CD4-positive, alpha-beta T cell treated with Interleukin-12 subunit alpha and Interleukin-12 subunit beta, for 1 hour (primary cell): ENCODE measurements at regions not wholly inside any gene's neighbourhood (a gene's known extent, or its start where the extent isn't known, plus 50 kb on each side); places are given as distances from the start of the nearest gene placed in this dataset.

ENCODE experiments used
- DNase-seq: peaks from one replicate; pipeline ENCODE4 v3.0.0-alpha.2; 2020

DNA sequence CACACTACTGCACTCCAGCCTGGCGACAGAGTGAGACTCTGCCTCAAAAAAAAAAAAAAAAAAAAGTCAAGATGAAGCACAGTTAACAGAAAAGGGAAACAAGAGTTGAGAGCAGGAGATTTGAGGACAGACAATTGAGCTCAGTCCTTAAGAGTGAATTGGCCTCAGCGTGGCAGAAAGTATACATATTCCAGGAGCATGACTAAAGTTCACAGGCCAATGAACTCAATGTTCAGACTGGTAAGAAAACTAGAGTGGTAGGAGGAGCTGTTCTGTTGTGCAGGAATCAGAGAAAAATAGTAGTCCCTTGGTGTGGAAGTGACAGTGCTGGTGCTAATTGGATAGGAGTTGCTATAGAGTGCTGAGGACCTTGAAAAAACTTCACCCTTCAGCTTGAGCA is 60.0 kb downstream of the NRN1 start:
- DNase-seq = no peak

DNA sequence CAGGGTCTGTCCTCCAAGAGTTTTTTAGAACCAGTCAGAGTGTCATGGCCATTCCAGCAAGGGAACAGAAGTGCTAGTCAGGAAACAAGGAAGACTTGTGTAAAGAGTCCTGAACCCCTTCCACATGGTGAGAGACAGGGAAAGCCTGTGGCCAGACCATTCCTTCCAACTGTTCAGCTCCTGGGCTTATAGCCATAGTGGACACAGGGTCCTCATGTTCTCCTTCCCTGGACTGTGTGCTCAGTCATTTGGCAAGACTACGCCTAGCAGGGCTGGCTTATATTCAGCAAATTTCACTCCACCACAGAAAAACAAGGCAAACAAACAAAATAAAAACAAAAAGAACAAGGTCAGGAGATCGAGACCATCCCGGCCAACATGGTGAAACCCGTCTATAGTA is 60.5 kb downstream of the NRN1 start:
- no peak for DNase-seq

DNA sequence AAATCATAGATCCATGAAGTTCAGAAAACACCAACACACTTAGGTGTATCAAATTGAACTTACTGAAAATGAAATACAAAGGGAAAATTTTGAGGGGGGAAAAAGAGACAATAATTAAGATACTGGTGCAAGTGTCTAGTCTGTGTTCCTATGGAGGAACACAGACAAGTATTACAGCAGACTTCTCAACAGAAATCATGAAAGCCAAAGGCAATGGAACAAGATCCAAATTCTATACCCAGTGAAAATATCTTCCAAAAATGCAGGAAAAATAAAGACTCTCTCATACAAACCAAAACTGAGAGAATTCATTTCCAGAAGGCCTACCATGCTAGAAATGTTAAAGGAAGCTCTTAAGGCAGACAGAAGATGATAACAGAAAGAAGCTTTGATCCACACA is 63.1 kb downstream of the NRN1 start:
- no peak for DNase-seq

DNA sequence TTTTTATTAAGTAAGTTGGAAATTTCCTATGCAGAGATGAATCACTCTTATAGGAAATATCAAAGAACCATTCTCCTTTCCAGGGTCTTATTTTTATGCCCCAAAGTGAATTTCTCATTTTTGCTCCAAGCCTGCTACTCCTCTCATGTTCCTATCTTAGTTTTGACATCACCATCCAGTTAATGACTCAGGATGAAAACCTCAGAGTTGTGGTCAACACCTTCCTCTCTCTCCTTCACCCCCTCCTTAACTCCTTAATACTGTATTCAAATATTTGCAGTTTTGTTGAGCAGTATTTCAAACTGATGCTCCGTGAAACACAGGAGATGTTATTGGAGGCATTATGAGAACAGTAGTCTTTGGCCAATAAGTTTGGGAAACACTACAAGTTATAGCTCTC is 64.1 kb downstream of the NRN1 start:
- no peak for DNase-seq

DNA sequence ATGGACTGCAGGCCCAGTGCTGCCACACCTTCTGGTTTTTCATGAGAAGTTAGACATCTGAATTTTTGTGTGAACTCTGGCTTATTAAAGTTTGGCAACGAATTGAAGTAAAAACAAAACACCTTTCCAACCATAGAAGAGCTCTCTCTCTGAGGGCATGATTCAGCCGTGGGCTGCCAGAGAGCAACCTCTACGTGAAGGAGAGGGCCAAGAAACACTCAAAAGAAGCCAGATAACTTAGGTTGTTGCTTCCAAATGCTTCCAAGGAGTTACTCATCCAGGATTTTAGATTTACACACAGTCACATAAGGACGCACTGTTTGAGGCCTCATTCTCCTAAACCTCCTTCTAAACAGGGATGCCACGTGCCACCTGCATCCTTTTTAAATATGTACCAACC is 65.5 kb downstream of the NRN1 start:
- DNase-seq = no peak

DNA sequence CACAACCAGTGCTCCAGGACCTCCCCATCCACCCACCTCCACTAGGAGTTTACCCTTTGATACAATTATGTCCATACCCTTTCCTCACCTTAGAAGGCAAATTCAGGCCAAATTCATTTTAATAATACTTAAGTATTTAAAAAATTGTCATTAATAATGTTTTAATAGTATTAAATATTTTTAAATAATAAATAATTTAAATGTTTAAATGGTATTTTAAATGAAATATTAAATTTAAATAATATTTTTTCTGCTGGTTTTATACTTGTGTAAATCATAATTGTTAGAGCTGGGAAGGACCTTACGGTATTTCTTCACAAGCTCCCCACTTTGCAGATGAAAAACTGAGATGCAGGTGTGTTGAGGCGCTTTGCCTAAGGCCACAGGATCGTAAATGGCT is 67.8 kb downstream of the NRN1 start:
- DNase-seq = no peak

DNA sequence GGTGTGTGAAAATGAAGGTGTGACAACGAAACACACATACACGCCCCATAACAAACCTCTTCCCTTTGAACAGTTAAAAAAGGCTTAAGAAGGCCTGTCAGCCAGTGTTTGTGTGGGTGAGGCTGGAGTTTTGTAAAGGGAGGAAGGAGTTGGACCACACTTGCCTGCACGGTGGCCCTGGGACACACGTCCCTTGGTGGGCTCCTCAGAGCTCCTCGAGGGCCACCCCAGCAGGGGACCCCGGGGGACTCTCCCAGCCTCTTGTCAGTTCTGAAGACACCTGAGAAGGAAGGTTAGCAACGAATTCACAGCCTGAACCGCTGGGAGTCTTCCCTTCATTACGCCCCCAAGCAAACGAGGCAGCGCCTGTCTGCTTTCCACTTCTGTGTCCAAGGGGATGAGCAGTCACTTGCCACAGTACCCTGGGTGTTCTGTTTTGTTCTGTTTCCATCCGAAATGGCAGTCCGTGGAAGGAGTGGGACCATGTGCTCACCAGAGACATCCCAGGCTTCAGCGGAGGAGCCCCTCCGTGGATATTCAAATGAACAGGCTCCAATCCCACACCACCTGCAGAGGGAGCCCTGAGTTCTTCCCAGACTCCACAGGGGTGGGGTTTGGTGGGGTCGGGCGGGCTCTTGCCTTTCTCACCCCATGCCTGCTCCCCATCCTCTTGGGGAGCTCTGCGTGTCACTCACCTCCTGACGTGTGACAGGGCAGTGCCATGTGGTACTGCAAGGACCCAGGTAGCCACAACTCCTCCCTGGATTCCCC is 68.6 kb downstream of the NRN1 start:
- no peak for DNase-seq

DNA sequence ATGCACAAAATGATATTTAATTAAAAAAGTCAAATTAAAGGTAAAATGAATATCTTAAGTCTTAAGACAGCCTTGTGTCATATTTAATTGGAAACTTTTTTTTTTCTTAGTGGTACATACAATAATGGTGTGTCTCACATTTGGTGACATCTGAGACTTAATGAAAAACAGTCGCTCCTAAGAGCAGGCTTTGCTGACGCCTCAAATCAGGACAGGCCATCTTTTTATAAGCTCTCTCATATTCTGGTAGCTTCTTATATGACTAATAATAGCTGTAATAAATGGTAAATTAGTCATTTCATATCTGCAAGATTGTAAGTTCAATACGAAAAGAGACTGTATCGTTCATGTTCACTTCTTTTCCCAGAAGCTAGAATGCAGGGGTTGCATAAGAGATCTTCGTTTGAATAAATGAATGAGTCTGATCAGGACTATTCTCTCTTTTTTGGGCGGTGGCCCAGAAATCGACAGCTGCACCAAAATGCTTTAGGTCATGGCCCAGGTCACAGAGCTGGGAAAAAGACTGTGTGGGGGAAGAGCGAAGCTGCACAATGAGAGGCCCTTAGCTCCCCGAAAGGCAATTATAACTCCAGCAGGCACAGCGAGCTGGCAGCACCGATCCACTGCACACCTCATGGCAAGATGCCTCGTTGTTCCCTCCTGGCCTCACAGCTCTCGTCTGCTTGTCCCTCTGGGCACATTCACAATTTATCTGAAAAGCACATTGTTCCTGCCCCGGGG is 69.4 kb downstream of the NRN1 start:
- no peak for DNase-seq

DNA sequence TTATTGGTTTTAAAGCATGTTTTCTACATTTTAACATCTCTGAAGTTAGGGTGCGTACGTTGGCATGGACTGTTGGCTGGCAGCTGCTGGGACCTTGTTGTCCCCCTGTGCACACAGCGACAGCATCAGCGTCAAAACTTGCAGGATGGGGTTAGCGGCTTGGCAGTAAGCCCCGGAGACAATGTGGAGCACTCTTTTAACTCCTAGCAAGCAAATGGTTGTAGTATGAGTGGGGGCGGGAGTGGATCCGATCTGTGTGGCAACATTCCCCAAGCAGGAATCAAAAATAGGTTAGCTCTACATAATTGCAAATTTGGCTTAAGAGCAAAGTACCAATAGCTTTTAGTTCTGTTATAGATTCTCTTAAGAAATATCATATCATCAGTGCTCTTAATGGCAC is 70.1 kb downstream of the NRN1 start:
- no peak for DNase-seq

DNA sequence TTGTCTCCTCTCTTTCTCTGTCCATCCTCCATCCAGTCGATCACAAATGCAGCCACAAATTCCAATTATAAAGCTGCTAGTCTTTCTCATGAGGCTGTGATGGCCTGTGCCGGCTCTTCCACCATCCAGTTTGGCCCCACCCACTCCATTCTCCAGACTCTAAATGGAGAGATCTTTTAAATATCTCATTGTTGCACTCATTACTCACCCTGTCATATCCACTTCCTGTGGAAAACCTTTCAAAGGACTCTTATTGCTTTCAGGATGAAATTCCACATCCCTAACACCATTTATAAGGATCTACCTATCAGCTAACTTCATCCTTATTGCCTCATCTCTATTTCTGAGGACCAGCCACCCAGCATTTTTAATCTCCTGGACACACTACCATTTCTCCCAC is 70.6 kb downstream of the NRN1 start:
- DNase-seq = no peak

DNA sequence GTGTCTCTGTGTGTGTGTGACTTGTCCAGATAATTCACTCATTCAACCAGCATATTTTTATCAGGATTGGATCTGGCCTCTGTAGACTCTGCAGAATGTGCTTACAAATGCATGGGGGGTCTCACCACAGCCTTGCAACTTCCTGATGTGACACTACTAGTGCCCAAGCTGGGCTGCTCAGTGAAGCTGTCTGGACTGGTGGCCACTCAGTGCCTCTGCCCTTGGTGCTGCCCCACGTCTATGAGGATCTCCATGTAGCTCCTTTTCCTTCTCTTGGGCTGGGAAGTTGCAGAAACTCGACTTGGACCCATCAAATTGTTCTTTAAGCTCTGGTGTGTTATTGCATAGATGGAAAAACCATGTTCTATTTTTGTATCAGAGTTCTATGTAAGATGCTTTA is 75.8 kb downstream of the NRN1 start:
- no peak for DNase-seq

DNA sequence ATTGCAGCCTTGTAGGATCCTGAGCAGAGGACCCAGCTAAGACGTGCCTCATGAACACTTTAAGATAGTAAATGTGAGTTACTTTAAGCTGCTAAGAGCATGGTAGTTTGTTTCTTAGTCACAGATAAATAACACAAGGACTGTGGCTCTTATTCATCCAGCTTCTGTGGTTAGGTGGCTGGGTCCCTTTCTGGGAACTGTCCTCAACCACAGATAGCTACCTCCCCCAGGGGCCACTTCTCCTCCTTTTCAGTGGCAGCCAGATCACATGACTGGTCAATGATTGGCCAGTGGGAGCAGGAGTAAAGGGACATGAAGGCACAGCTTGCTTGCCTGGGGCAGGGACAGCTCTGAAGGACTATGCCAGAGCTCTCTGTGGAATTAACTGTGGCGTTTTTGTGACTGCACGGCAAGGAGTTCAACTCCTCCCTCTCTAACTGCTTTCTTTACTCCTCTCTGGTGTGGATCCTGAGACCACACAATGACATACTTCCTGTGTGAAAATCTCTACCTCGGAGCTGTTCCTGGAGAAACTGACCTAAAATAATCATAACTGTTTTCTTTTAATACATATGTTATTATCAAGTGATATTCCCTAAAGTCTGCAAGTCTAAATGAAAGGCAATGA is 76.5 kb downstream of the NRN1 start:
- DNase-seq = no peak

DNA sequence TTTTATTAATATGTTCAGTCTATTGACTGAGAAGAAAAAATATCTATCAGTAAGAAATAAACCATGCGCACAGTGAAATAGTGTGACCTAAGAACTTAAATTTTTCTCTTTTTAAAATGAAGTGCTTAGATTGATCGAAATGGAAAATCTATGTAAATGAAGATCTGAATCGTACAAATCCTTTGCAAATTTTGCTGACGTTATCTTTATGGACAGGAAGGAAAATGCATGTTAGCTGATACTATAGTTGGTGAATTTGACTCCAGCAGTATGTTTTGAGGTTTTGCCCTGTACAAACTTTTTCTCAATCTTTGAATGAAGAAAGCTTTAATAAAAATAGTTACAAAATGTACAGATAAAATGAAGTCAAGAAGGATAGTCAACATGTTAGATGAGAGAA is 82.9 kb downstream of the NRN1 start:
- DNase-seq = no peak

DNA sequence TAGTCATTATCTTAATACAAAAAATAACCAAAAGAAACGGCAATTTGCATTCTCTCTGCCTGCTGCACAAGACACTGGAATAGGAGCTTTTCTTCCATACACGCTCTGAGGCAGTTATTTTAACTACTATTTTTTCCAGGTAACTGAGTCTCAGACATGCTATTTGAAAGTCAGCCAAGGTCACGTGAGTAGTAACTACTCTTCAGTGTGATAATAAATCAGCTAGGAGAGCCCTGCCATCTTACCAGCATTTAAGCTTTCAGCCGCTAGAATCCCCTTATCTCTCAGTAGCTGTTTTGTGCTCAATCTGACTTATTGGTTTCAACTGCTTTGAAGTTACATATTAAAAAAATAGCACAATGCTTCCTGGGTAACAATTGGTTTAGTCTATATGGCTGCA is 84.5 kb downstream of the NRN1 start:
- no peak for DNase-seq

DNA sequence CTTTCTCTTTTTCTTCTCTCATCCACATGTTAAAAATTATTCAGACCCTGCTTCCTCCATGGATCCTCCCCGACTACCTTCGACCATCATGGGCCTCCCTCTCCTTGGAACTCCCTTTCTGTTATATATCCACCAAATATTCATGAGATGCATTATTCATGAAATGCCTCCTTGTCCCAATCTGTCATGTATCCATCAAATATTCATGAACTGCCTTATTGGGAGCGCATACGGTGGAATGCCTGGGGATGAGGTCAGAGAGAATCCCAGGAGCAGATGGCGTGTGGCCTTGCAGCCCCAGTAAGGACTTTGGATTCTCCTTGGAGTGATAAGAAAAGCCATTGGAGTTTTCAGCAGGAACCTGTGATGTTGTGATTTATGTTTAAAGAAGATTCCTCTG is 97.0 kb downstream of the NRN1 start:
- DNase-seq = no peak

DNA sequence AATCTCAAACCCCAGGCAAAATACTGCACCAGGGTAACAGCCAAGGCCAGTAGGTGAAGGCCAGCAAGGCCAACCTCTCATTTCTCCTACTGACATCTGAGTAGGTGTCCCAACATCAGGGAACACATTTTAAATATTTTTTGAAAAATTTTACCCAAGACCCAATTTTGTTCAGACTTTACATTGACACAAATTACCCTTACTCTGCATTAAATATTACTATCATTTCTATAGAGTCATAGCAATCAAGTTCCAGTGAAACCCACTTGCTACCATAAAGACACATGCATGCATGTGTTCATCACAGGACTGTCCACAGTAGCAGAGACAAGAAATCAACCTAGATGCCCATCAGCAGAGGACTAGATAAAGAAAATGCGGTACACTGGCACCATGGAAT is 99.9 kb downstream of the NRN1 start:
- DNase-seq = no peak

DNA sequence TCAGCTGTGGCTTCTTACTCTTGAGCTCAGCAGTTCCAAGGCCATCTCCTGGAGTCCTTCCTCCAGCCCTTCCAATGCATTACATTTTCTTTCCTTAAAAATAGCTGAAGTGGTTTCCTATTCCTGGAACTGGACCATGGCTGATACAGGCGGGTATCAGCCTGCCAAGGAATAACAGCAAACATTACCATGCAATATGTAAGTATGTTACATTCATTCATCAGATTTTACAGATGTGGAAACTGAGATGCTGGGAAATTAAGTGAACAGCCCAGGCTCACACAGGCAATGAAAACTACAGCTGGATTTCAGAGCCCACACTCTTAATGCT is 100.4 kb downstream of the NRN1 start:
- DNase-seq = no peak

DNA sequence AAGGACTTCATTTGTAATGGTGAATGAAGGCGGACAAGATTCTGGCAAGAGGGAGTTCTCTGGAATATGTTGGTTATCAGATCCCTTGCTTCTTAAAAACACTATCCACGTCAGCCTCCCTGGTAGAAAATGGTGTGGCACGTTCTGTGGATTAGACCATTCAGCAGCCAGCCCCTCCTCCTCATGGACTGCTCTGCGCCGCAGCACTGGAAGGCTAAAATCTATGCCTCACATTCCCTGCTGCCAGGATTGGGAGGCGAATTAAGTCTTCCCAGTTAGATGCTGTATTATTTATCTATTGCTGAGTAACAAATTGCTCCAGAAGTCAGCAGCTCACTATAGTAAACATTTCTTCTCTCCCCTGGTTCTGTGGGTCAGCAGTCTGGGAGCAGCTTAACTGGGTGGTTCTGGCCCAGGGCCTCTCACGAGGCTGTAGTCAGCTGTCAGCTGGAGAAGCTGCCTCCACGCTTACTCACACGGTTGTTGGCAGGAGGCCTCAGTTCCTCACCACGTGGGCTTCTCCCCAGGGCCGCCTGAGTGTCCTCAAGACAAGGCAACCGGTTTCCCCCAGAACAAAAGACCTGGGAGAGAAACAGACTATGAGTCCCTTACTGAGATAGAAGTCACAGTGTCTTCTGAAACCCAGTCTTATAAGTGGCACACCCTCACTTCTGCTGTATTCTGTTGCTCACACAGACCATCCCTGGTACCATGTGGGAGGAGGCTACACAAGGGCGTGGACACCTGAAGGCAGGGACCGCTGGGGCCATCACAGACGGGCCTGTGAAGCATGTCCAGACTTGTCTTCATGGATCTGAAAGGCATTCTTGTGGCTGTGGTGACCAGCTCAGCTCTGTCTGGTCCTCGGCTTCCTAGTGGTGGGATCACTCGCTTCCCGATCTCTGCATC is 101.0 kb downstream of the NRN1 start:
- no peak for DNase-seq

DNA sequence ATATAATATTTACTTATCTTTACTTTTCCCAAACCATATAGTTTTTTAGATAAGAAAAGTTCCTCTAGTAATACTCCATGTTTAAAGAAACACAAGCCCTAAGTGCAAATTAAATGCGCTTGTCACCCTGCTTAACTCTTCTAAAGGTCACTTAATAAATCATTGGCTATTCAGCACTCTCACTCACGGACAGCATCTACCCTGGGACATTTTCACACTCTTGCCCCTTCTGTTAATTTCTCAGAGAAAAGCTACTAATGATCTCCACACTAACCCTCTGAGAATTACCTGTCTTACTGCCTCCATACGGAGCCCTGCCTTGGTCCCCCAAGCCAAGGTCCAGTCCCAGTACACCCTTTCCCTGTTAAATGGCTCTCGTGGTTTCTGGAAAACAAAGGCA is 102.2 kb downstream of the NRN1 start:
- DNase-seq = no peak

DNA sequence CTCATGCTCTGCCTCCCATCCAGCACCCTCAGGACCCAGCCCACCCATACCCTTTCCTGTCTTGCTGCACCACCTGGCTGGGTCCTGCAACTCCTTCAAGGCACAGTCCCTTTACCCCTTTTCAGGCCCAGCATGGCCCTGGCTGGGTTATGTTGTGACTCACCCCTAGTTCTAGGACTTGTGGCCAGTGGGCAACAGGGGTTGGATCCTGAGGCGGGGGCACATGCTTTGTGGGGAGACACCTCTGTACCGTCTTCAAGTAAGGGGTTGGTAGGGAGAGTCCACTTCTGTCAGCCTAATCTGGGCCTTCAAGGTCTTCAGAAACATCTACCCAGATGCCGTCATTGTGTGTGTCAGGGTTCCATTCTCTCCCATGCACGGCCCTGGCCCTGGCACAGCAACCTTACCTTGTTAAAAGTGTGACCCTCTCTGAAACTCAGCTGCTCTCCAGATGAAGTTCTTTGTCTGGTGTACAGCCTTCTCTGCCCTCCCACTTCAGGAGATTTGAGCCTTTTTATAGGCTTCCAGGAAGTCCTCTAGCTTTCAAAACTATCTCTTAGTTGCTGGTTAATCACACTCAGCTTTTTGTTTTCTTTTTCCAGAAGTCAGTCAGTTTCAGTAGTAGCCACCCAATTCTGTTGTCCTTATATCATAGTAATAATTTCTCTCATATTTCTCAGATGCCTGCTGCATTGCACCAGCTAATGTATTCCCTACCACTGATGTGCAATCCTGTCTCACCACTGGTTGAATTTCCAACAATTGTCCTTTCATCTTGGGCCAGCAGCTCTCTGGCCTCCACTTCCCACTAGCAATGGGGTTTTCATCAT is 107.3 kb downstream of the NRN1 start:
- no peak for DNase-seq

DNA sequence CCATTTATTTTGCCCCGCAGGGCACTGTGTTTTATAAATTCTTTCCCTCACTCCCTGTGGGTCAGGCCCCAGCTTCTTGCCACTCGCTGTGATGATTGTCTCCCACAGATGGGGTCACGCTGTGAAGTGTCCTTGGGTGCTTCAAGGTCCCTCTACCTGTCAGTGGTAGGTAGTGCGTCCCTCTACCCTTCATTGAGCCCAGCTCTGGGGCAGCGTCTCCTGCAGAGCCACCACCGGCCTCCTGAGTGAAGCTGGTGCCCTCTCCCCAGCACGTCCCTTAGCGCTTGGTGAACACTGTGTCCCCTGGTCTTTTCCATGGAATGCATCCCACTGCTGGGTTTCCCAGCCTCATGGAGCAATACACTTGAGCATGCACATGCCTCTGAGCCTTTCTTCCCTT is 108.2 kb downstream of the NRN1 start:
- no peak for DNase-seq

DNA sequence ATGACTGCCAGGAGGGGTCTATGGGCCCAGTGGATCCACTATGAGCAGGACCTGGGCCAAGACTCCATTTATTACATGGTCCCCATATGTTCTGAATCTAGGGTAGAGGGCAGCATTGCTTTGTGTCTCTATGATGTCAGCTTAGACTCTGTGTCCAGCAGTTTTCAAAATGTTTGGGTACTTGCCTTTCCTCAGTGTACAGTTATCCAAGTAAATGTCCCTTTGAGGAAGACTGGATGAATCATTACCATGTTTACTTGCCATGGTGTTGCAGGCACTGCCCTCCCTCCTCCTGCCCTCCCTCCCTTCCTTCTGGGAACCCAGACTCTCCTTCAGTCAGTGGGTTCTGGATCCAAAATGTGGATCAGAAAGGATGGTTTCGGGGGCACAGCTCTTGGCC is 108.6 kb downstream of the NRN1 start:
- no peak for DNase-seq
